HFF-Myc (cell line): ENCODE measurements at regions not wholly inside any gene's neighbourhood (a gene's known extent, or its start where the extent isn't known, plus 50 kb on each side); places are given as distances from the start of the nearest gene placed in this dataset.

Experiments
- DNase-seq: peaks from one replicate; pipeline ENCODE4 v3.0.0-alpha.2; 2011; ENCODE audit warnings: low read depth; ENCODE audit errors: extremely low read depth
- H3K4me3 ChIP-seq: replicated peaks from 2 replicates; pipeline ENCODE4 v1.5.1; 2011; ENCODE audit warnings: low read depth, mild to moderate bottlenecking, control low read depth, low read length
- CTCF ChIP-seq: IDR thresholded peaks from 2 replicates; pipeline ENCODE4 v1.5.1; 2012; ENCODE audit warnings: mild to moderate bottlenecking, low read depth, low read length, control low read depth; ENCODE audit errors: missing control alignments

GRCh38 chr4:24666316-24666715 is 82.0 kb upstream of the DHX15 start:
- no peak overlapping the region for H3K4me3 ChIP-seq
- no peak for TF ChIP-seq CTCF
- DNase-seq: no peak

DNA sequence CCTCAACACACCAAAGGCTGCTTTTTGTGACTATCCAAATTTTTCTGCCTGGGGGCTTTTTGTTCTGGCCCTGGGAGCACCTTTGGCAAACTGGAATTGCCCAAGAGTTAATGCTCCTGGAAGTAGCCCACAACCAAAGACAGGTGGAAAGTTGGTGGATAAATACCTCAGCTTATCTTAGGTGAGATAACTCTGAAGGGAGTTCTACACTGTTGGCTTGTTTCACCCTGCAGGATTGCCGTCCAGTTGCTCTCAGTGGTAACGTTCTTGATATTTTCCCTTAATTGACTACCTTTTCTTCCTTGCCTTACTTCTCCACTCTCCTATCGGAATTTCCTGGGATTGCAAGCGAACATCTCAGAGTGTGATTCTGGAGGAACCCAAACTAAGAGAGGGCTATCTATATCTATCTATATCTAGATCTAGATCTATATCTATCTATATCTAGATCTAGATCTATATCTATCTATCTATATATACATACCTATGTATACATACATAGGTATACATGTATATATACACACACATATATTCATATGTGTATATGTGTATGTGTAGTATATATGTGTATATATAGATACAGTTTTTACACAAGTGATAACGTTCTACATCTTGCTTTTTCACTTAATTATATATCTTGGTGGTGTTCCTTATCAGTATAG is 82.6 kb upstream of the DHX15 start:
- TF ChIP-seq CTCF: no peak
- no peak for DNase-seq

GRCh38 chr4:24668956-24669355 is 84.6 kb upstream of the DHX15 start:
- H3K4me3 ChIP-seq: no peak overlapping the region
- DNase-seq: no peak
- TF ChIP-seq CTCF: no peak

More for the DNA sequence above, 82.6 kb upstream of the DHX15 start:
- no peak overlapping the region for H3K4me3 ChIP-seq

DNA sequence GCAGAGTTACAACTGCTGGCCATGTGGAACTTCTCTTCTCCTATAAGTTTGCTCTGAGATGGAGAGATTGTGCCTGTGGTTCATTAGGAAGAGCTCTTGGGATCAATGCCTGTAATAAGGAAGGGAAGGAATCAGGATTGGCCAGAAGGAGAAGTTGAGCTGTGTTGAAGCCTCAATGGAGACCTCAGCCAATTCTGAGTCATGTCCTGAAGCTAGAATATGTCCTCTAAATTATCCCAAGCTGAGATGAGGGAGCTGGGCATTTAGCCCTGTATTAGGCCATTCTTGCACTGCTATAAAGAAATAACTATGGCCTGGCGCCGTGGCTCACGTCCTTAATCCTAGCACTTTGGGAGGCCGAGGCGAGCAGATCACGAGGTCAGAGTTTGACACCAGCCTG is 85.4 kb upstream of the DHX15 start:
- no peak for TF ChIP-seq CTCF
- no peak for DNase-seq
- H3K4me3 ChIP-seq: no peak overlapping the region

GRCh38 chr4:24671849-24672248 is 87.5 kb upstream of the DHX15 start:
- no peak overlapping the region for H3K4me3 ChIP-seq
- DNase-seq: no peak
- TF ChIP-seq CTCF: no peak

GRCh38 chr4:24672880-24673279 is 88.5 kb upstream of the DHX15 start:
- H3K4me3 ChIP-seq: no peak overlapping the region
- TF ChIP-seq CTCF: no peak
- DNase-seq: no peak

DNA sequence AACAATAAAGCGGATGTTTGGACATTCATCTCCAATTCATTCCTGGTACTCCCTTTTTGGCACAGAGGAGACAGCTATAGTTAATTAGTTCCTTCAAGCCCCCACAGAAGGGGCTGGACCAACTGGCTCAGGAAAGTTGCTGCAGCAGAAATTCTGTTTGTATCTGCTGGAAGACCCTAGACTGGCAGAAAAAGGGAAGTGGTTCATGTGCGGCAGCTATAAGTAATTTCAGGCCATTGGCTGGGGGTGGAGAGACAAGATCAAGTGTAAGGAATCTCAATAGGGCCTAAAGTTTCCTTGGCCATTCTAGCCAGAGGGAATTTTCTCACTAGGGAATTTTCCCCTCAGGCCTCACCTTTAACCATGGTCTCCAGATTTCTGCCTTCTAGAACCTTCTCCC is 89.9 kb upstream of the DHX15 start:
- DNase-seq: no peak
- TF ChIP-seq CTCF: no peak
- no peak overlapping the region for H3K4me3 ChIP-seq
